NCI-H2081 treated with DMSO at 0.1 percent for 48 hours (cell line): ENCODE measurements at regions not wholly inside any gene's neighbourhood (a gene's known extent, or its start where the extent isn't known, plus 50 kb on each side); places are given as distances from the start of the nearest gene placed in this dataset.
"Not testable (repeated sequence)": the region's sequence is repeated elsewhere in the genome, so short reads cannot be mapped to it uniquely, and the experiment has no call there.

ENCODE experiments used
- DNase-seq: peaks from one replicate; lab custom pipeline; 2025; lab: John Stamatoyannopoulos, UW

- DNase-seq = not testable (repeated sequence)
Measured at GRCh38 chr7:66458991-66459390, 169.7 kb upstream of the KCTD7 start.

- not testable (repeated sequence) for DNase-seq
Measured at GRCh38 chr7:66459783-66460413, 168.8 kb upstream of the KCTD7 start.

GRCh38 chr7:66460921-66461361 is 167.7 kb upstream of the KCTD7 start:
- DNase-seq = no peak

- DNase-seq = not testable (repeated sequence)
Measured at GRCh38 chr7:66461397-66461796, 167.3 kb upstream of the KCTD7 start.

- not testable (repeated sequence) for DNase-seq
Measured at GRCh38 chr7:66462831-66463230, 165.8 kb upstream of the KCTD7 start.

- DNase-seq = no peak
Measured at GRCh38 chr7:66464059-66464458, 164.6 kb upstream of the KCTD7 start.

- no peak for DNase-seq
Measured at GRCh38 chr7:66466081-66466600, 162.5 kb upstream of the KCTD7 start.

- DNase-seq = no peak
Measured at GRCh38 chr7:66467887-66468286, 160.8 kb upstream of the KCTD7 start.

- DNase-seq = not testable (repeated sequence)
Measured at GRCh38 chr7:66473064-66473463, 155.6 kb upstream of the KCTD7 start.

GRCh38 chr7:66474441-66474840 is 154.2 kb upstream of the KCTD7 start:
- no peak for DNase-seq

GRCh38 chr7:66476056-66476455 is 152.6 kb upstream of the KCTD7 start:
- not testable (repeated sequence) for DNase-seq

GRCh38 chr7:66477822-66478397 is 150.8 kb upstream of the KCTD7 start:
- DNase-seq = not testable (repeated sequence)

- not testable (repeated sequence) for DNase-seq
Measured at GRCh38 chr7:66481229-66481628, 147.5 kb upstream of the KCTD7 start.

GRCh38 chr7:66489065-66489464 is 139.6 kb upstream of the KCTD7 start:
- not testable (repeated sequence) for DNase-seq

- DNase-seq = not testable (repeated sequence)
Measured at GRCh38 chr7:66489741-66490140, 138.9 kb upstream of the KCTD7 start.

GRCh38 chr7:66490979-66491378 is 137.7 kb upstream of the KCTD7 start:
- peak; percentile 19 for DNase-seq

- not testable (repeated sequence) for DNase-seq
Measured at GRCh38 chr7:66492405-66492804, 136.3 kb upstream of the KCTD7 start.

- DNase-seq = peak; percentile 90
Measured at GRCh38 chr7:66493235-66494205, 135.2 kb upstream of the KCTD7 start.

GRCh38 chr7:66497346-66497745 is 131.3 kb upstream of the KCTD7 start:
- no peak for DNase-seq

- no peak for DNase-seq
Measured at GRCh38 chr7:66500087-66500486, 128.6 kb upstream of the KCTD7 start.

- DNase-seq = no peak
Measured at GRCh38 chr7:66502230-66503035, 126.2 kb upstream of the KCTD7 start.

GRCh38 chr7:66503036-66503370 is 125.7 kb upstream of the KCTD7 start:
- no peak for DNase-seq
